ENCODE measurements at regions not wholly inside any gene's neighbourhood (a gene's known extent, or its start where the extent isn't known, plus 50 kb on each side); places are given as distances from the start of the nearest gene placed in this dataset.
A peak's percentile ranks its signal among the peaks of the same experiment; 100 is the strongest.

GRCh38 chr6:91020744-91021143, 433.9 kb upstream of the MAP3K7 start:
- Histone ChIP-seq H4K20me1 (ENCODE audit: control insufficient read depth, insufficient read depth) (no peaks in the 10 kb centered on the region), H3K9ac (ENCODE audit: control insufficient read depth, insufficient read depth, low read length) (no peak overlapping the region), H3K4me1 (ENCODE audit: control insufficient read depth, insufficient read depth, low read length) (no peaks in the 10 kb centered on the region), H3K9me3 (replicated peaks; ENCODE audit: control insufficient read depth, insufficient read depth, low read length) (no peaks in the 10 kb centered on the region), H3K36me3 (ENCODE audit: control insufficient read depth in 2 of 2, insufficient read depth in 2 of 2, low read length in 1 of 2) (no peaks in the 10 kb centered on the region), H3K4me3 (no peak overlapping the region), H3K27ac (ENCODE audit: control insufficient read depth, insufficient read depth) (no peak overlapping the region), H3K27me3 (replicated peaks in 1 of 2; ENCODE audit: control insufficient read depth in 2 of 2, insufficient read depth in 2 of 2, low read length in 1 of 2) (no peaks in the 10 kb centered on the region), H3K4me2 (ENCODE audit: control insufficient read depth, insufficient read depth) (no peak overlapping the region), H2AFZ (ENCODE audit: control insufficient read depth, low read depth, low read length) (peak overlapping the region; percentile 38; the same call in 1 of the 2 replicates), H3K79me2 (ENCODE audit: control insufficient read depth, insufficient read depth, low read length) (no peaks in the 10 kb centered on the region)
- intact Hi-C loops (cut with micrococcal nuclease; ENCODE audit: unreplicated experiment) = no loop called here
- RAD21 ChIA-PET (ENCODE audit: unreplicated experiment) = no interaction called here
- BruUV-seq (replicated peaks) = no TSS peak
- FAIRE-seq (peak; percentile 35), ATAC-seq (peak; percentile 78), DNase-seq (ENCODE audit: low read depth, low spot score) (peak; percentile 7)
- CTCF ChIA-PET = no interaction called here
- POLR2A ChIA-PET = no interaction called here
- SMC1A ChIA-PET (ENCODE audit: uncharacterized antibody, unreplicated experiment) = no interaction called here
- in situ Hi-C loops (cut with MboI) = no loop called here
- TF ChIP-seq IKZF1 (conservative IDR thresholded peaks at IDR 0.05) (no peak), SMC3 (IDR thresholded peaks at IDR 0.05; ENCODE audit: borderline replicate concordance, low read length) (no peak), FOXK2 (IDR thresholded peaks at IDR 0.05) (no peak), IKZF2 (IDR thresholded peaks at IDR 0.05) (0 out of 4 replicates have a peak, but pooled peaks of 1 of the 2 experiments have one; percentile 28), SIN3A (IDR thresholded peaks at IDR 0.05; ENCODE audit: low read depth, low read length) (no peak), REST (IDR thresholded peaks at IDR 0.05; ENCODE audit: low read depth, low read length) (no peak), E2F4 (IDR thresholded peaks at IDR 0.05; ENCODE audit: low read depth, low read length) (no peak), NFIC (IDR thresholded peaks at IDR 0.05; ENCODE audit: low read depth, low read length) (no peak), JUNB (IDR thresholded peaks at IDR 0.05) (peak; percentile 18; the same call in 1 of the 2 replicates), CEBPB (IDR thresholded peaks at IDR 0.05; ENCODE audit: borderline replicate concordance in 1 of 2, low read depth in 2 of 2, low read length in 2 of 2) (no peak), RAD51 (IDR thresholded peaks at IDR 0.05) (peak; percentile 59; the same call in 1 of the 2 replicates)
- TF ChIP-seq, protein P1, sequence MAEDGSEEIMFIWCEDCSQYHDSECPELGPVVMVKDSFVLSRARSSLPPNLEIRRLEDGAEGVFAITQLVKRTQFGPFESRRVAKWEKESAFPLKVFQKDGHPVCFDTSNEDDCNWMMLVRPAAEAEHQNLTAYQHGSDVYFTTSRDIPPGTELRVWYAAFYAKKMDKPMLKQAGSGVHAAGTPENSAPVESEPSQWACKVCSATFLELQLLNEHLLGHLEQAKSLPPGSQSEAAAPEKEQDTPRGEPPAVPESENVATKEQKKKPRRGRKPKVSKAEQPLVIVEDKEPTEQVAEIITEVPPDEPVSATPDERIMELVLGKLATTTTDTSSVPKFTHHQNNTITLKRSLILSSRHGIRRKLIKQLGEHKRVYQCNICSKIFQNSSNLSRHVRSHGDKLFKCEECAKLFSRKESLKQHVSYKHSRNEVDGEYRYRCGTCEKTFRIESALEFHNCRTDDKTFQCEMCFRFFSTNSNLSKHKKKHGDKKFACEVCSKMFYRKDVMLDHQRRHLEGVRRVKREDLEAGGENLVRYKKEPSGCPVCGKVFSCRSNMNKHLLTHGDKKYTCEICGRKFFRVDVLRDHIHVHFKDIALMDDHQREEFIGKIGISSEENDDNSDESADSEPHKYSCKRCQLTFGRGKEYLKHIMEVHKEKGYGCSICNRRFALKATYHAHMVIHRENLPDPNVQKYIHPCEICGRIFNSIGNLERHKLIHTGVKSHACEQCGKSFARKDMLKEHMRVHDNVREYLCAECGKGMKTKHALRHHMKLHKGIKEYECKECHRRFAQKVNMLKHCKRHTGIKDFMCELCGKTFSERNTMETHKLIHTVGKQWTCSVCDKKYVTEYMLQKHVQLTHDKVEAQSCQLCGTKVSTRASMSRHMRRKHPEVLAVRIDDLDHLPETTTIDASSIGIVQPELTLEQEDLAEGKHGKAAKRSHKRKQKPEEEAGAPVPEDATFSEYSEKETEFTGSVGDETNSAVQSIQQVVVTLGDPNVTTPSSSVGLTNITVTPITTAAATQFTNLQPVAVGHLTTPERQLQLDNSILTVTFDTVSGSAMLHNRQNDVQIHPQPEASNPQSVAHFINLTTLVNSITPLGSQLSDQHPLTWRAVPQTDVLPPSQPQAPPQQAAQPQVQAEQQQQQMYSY (CRISPR knock-in tag; IDR thresholded peaks at IDR 0.05) = no peak
- TF ChIP-seq, protein P2, sequence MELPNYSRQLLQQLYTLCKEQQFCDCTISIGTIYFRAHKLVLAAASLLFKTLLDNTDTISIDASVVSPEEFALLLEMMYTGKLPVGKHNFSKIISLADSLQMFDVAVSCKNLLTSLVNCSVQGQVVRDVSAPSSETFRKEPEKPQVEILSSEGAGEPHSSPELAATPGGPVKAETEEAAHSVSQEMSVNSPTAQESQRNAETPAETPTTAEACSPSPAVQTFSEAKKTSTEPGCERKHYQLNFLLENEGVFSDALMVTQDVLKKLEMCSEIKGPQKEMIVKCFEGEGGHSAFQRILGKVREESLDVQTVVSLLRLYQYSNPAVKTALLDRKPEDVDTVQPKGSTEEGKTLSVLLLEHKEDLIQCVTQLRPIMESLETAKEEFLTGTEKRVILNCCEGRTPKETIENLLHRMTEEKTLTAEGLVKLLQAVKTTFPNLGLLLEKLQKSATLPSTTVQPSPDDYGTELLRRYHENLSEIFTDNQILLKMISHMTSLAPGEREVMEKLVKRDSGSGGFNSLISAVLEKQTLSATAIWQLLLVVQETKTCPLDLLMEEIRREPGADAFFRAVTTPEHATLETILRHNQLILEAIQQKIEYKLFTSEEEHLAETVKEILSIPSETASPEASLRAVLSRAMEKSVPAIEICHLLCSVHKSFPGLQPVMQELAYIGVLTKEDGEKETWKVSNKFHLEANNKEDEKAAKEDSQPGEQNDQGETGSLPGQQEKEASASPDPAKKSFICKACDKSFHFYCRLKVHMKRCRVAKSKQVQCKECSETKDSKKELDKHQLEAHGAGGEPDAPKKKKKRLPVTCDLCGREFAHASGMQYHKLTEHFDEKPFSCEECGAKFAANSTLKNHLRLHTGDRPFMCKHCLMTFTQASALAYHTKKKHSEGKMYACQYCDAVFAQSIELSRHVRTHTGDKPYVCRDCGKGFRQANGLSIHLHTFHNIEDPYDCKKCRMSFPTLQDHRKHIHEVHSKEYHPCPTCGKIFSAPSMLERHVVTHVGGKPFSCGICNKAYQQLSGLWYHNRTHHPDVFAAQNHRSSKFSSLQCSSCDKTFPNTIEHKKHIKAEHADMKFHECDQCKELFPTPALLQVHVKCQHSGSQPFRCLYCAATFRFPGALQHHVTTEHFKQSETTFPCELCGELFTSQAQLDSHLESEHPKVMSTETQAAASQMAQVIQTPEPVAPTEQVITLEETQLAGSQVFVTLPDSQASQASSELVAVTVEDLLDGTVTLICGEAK (IDR thresholded peaks at IDR 0.05; ENCODE audit: borderline replicate concordance) = no peak
- WGBS (ENCODE audit: insufficient coverage, insufficient replicate concordance, low lambda C conversion rate, missing lambda C conversion rate) = 0% methylated on average over 1 of the region's 1 CpG

Measured in GM12878 (cell line).